GM10248 (cell line): ENCODE measurements at regions not wholly inside any gene's neighbourhood (a gene's known extent, or its start where the extent isn't known, plus 50 kb on each side); places are given as distances from the start of the nearest gene placed in this dataset.
"Not testable (repeated sequence)": the region's sequence is repeated elsewhere in the genome, so short reads cannot be mapped to it uniquely, and the experiment has no call there.

ENCODE experiments used
- CTCF ChIA-PET: fragments of 300-600 bp; sonication (Branson Sonifier 250); formaldehyde crosslinking; extraction: SDS; loops from one replicate; lab custom pipeline; 2021; ENCODE audit warnings: antibody characterized with exemption; lab: Yijun Ruan, JAX
- POLR2A ChIA-PET: fragments of 350-650 bp; sonication (Branson Sonifier 250); formaldehyde crosslinking; extraction: SDS; loops from one replicate; lab custom pipeline; 2020; ENCODE audit warnings: antibody characterized with exemption; lab: Yijun Ruan, JAX
- DNase-seq: peaks from one replicate; pipeline ENCODE4 v3.0.0; 2012; ENCODE audit errors: extremely low spot score
- TF ChIP-seq, protein P1 (sequence below): IDR thresholded peaks from 2 replicates; pipeline ENCODE4 v1.5.1; 2012; ENCODE audit warnings: mild to moderate bottlenecking, low read depth; ENCODE audit errors: extremely low read depth, missing control alignments, control extremely low read depth

DNA sequence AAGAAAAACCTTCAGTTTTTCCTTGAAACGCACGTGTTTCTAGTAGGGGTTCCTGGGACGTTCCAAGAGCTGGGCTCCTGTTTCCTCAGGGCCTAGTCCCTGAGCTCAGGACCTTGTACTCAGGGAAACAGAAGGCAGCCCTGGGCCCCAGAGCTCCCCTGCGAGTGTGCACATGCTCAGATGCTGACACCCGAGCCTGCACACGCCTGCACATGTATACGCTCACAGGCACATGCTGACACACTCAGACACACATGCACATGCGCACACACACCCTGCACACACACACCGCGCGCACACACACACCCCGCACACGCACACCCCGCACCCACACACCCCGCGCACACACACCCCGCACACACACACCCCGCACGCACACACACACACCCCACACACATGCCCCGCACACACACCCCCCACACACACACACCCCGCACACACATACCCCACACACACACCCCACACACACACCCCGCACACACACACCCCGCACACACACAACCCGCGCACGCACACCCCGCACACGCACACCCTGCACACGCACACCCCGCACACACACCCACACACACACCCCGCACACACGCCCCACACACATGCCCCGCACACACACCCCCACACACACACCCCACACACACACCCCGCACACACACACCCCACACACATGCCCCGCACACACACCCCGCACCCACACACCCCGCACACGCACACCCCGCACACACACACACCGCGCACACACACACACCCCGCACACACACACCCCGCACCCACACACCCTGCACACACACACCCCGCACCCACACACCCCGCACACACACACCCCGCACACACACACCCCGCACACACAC is 52.2 kb downstream of the CALML3 start:
- DNase-seq, result no peak
- ChIA-PET CTCF (interaction anchor here (1.0 kb wide), 1 partner anchor 46 kb away, joined by 3 read pairs; no protein-coding TSS in a partner anchor), POLR2A (no interaction called here)
- TF ChIP-seq, protein P1, sequence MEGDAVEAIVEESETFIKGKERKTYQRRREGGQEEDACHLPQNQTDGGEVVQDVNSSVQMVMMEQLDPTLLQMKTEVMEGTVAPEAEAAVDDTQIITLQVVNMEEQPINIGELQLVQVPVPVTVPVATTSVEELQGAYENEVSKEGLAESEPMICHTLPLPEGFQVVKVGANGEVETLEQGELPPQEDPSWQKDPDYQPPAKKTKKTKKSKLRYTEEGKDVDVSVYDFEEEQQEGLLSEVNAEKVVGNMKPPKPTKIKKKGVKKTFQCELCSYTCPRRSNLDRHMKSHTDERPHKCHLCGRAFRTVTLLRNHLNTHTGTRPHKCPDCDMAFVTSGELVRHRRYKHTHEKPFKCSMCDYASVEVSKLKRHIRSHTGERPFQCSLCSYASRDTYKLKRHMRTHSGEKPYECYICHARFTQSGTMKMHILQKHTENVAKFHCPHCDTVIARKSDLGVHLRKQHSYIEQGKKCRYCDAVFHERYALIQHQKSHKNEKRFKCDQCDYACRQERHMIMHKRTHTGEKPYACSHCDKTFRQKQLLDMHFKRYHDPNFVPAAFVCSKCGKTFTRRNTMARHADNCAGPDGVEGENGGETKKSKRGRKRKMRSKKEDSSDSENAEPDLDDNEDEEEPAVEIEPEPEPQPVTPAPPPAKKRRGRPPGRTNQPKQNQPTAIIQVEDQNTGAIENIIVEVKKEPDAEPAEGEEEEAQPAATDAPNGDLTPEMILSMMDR, result no peak

DNA sequence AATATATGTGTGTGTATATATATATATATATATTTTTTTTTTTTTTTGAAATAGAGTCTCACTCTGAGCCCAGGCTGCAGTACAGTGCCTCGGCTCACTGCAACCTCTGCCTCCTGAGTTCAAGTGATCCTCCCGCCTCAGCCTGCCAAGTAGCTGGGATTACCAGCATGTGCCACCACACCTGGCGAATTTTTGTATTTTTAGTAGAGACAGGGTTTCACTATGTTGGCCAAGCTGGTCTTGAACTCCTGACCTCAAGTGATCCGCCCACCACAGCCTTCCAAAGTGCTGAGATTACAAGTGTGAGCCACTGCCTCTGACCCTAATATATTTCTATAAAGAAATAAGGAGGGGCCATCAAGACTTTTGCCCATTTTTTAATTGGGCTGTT is 55.3 kb downstream of the CALML3 start:
- POLR2A ChIA-PET, DNase-seq: not testable (repeated sequence)
- CTCF ChIA-PET, result interaction anchor here (1.5 to 3.1 kb wide), 2 partner anchors 43 to 50 kb away, joined by 4 to 17 read pairs; no protein-coding TSS in a partner anchor

DNA sequence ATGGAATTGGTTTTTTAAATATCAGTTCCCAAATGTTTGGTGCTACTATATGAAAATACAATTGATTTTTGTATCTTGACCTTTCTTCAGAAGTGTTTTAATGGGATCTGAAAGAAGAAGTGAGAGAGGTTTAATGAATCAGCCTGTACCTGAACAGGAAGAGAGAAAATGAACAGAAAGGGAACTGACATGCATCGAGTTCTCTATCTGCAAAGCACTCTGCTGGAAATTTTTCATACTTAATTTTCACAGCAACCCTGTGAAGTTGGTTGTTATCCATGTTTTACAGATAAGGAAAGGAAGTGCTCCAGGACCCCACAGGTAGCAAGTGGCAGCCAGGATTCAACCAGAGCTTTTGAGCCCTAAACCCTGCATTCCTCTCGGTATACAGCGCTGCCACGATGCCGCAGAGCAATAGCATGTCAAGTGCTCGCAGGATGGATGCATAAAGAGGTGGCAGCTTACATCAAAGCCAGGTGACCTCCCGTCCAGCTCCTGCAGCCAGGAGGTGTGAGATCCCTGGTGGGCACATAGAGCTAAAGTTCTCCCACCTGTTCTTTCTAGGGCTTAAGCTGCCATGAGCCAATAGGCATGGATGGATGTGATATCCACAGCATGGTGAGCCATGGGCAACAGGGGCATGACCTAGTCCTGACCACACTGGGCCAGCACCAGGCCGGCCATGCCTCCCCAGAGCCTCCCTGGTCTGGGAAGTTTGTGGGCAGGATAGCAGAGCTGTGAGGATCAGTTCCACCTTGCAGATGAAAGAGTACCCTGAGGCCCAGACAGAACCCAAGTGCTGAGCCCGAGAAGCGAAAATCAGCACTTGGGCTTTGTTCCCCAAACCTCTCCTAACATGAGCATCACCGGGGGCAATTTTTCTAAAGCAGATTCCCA is 57.2 kb downstream of the CALML3 start:
- ChIA-PET POLR2A (interaction anchor here (0.6 kb wide), 2 partner anchors 129 to 598 kb away, joined by 6 to 7 read pairs; no protein-coding TSS in a partner anchor), CTCF (interaction anchor here (3.1 kb wide), 2 partner anchors 41 to 48 kb away, joined by 11 to 17 read pairs; no protein-coding TSS in a partner anchor)
- TF ChIP-seq, protein P1, result no peak
- peak; percentile 61 for DNase-seq

DNA sequence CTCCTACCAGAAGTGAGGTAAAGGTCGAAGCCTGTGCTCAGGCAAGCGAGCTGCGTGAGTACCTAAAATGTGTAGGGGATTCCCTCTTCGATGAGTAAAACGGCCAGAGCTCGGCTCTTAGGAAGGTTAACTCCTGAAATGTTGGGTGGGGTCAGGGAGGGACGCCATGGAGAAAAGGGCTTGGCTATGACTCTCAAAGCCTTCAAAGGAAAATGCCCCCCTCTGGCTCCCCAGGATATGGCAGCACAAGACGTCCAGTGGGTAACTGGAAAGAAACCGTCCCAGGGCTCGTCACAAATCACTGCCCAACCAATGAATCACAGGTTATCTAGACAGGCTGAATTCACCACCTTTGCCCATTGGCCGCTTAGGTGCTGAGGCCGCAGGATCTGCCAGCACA is 58.0 kb downstream of the CALML3 start:
- ChIA-PET POLR2A (interaction anchor here (0.6 kb wide), 2 partner anchors 130 to 599 kb away, joined by 6 to 7 read pairs; no protein-coding TSS in a partner anchor), CTCF (interaction anchor here (1.6 to 3.1 kb wide), 3 partner anchors 10 to 47 kb away, joined by 6 to 17 read pairs (median 11); no protein-coding TSS in a partner anchor)
- TF ChIP-seq, protein P1, result peak; percentile 7
- DNase-seq, result no peak

DNA sequence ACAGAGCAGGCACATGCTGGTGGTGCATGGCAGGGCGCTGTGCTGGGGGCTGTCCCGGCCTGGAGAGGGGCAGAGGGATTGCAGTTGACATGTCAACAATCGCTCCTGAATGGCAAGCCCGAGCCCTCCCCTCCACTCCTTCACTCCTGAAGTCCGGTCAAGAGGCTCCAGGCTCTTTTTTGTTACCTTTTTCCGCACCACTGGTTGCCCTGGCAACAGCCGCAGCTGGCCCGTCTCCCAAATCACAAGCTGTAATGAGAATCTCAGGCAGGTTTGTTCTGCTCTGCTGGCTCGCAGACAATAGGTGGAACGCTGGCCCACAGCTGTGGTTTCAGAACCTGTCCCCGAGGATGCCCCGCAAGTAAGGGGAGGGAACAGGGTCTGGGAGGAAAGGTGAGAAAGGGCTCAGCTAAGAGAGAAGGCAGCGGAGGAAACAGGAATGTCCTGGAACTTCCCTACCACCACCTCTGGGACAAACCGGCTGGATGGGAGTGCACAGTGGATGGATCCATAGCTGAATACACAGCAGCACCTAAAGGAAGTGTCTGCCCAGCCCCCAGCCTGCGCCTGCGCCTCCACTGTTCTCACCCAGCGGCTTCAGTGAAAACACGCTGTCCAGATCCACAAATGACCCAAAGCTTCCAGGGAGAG is 58.9 kb downstream of the CALML3 start:
- CTCF ChIA-PET, result interaction anchor here (0.8 to 3.1 kb wide), 6 partner anchors 9 to 46 kb away, joined by 3 to 15 read pairs (median 4); no protein-coding TSS in a partner anchor
- DNase-seq, result no peak
- POLR2A ChIA-PET, result no interaction called here
- TF ChIP-seq, protein P1, result no peak

DNA sequence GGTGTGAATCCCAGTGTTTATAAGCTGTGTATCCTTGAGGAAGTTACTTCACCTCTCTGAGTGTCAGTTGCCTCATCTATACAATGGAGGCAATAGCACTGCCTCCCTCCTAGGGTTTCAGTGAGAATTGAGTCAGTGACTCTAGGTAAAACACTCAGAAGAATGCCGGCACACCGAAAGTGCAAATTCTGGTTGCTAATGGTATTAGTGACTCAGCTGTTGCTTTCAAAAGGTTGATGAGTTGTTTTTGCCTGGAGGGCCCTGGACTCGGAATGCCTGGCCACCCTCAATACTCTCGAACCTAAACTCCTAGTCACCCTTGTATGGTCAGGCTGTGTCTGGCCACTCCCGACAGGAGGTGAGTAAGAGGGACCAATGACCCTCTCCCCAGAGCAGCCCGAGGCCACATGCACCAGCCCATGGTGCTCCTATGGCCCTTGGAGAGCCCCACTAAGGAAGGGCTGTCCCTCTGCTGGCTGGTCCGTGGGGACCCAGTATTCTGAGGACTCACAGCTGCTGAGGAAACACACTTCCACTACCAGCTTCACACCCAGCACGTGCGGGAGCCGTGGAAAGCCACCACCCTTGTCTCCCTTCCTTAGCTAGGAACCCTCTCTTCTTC is 60.2 kb downstream of the CALML3 start:
- CTCF ChIA-PET, result interaction anchor here (0.8 to 3.1 kb wide), 4 partner anchors 12 to 201 kb away, joined by 3 to 15 read pairs (median 7); no protein-coding TSS in a partner anchor
- POLR2A ChIA-PET, result no interaction called here
- TF ChIP-seq, protein P1, result no peak
- DNase-seq, result peak; percentile 68
